CD14-positive monocyte (primary cell): ENCODE measurements at regions not wholly inside any gene's neighbourhood (a gene's known extent, or its start where the extent isn't known, plus 50 kb on each side); places are given as distances from the start of the nearest gene placed in this dataset.

Experiments
- DNase-seq, 3 donors: peaks; one replicate each; pipeline ENCODE4 v3.0.0-alpha.2; 2011 to 2022
- H2AFZ ChIP-seq: 2 replicates; pipeline ENCODE4 v1.6.0; 2012; ENCODE audit warnings: mild to moderate bottlenecking, low read depth, low read length, inconsistent platforms; ENCODE audit not compliant: insufficient read depth, poor library complexity, severe bottlenecking
- H3K27ac ChIP-seq, 2 donors: 1 replicate in 1 of 2; 2 replicates in 1 of 2; pipeline ENCODE4 v1.5.1; 2012 to 2013; ENCODE audit warnings: low read length in 2 of 2, control low read depth in 1 of 2, inconsistent platforms in 1 of 2, low read depth in 1 of 2, mild to moderate bottlenecking in 1 of 2
- H3K27me3 ChIP-seq, 2 donors: one replicate each; pipeline versions ENCODE4 v1.6.0 to v1.6.1; 2011 to 2013; ENCODE audit warnings: low read length in 2 of 2; ENCODE audit not compliant: control insufficient read depth in 2 of 2, insufficient read depth in 2 of 2
- H3K36me3 ChIP-seq, 2 donors: replicated peaks in 1 of 2; 1 replicate in 1 of 2; 2 replicates in 1 of 2; pipeline versions ENCODE4 v1.5.1 to v1.6.1; 2012 to 2013; ENCODE audit warnings: low read length in 2 of 2, control low read depth in 1 of 2, inconsistent platforms in 1 of 2, mild to moderate bottlenecking in 1 of 2; ENCODE audit not compliant: insufficient read depth in 2 of 2, control insufficient read depth in 1 of 2
- H3K4me1 ChIP-seq, 2 donors: 1 replicate in 1 of 2; 2 replicates in 1 of 2; pipeline versions ENCODE4 v1.5.1 to v1.6.1; 2012 to 2013; ENCODE audit warnings: low read length in 2 of 2, control low read depth in 1 of 2, inconsistent platforms in 1 of 2, mild to moderate bottlenecking in 1 of 2, moderate library complexity in 1 of 2; ENCODE audit not compliant: insufficient read depth in 2 of 2, control insufficient read depth in 1 of 2
- H3K4me2 ChIP-seq: replicated peaks from 2 replicates; pipeline ENCODE3; 2012; ENCODE audit warnings: low read length, moderate library complexity, mild to moderate bottlenecking; ENCODE audit not compliant: poor library complexity, severe bottlenecking; ENCODE audit errors: extremely low read depth
- H3K4me3 ChIP-seq, 3 experiments: fragments of 200-600 bp in 1 of 3; sonication (generic) in 1 of 3; replicated peaks in 1 of 3; 1 replicate in 2 of 3; 2 replicates in 1 of 3; pipeline ENCODE4 v1.5.1; 2011 to 2013; ENCODE audit warnings: low read length in 3 of 3, mild to moderate bottlenecking in 3 of 3, control low read depth in 2 of 3, low read depth in 2 of 3, inconsistent platforms in 1 of 3, moderate library complexity in 1 of 3
- H3K79me2 ChIP-seq: 2 replicates; pipeline ENCODE4 v1.6.0; 2012; ENCODE audit warnings: mild to moderate bottlenecking, control low read depth, inconsistent platforms, low read length, moderate library complexity; ENCODE audit not compliant: insufficient read depth
- H3K9ac ChIP-seq: 2 replicates; pipeline ENCODE4 v1.6.0; 2017; ENCODE audit warnings: low read length, mild to moderate bottlenecking; ENCODE audit not compliant: insufficient read depth, poor library complexity, severe bottlenecking
- H3K9me3 ChIP-seq, 2 donors: replicated peaks in 1 of 2; 1 replicate in 1 of 2; 2 replicates in 1 of 2; pipeline versions ENCODE4 v1.5.1 to v1.6.1; 2012 to 2013; ENCODE audit warnings: low read length in 2 of 2, control low read depth in 1 of 2; ENCODE audit not compliant: control insufficient read depth in 1 of 2, insufficient read depth in 1 of 2
- H4K20me1 ChIP-seq: 2 replicates; pipeline ENCODE4 v1.6.0; 2012; ENCODE audit warnings: mild to moderate bottlenecking, low read length, control low read depth, moderate library complexity; ENCODE audit not compliant: insufficient read depth
- H3K27ac Mint-ChIP-seq, 7 donors: one replicate each; pipeline ENCODE4 v1.8.0; 2020; ENCODE audit warnings: mild to moderate bottlenecking in 7 of 7, mixed read lengths in 7 of 7, moderate library complexity in 6 of 7, inconsistent platforms in 2 of 7
- H3K27me3 Mint-ChIP-seq, 3 donors: one replicate each; pipeline ENCODE4 v1.8.0; 2021 to 2022; ENCODE audit warnings: low read depth in 3 of 3, mild to moderate bottlenecking in 3 of 3, mixed read lengths in 3 of 3, moderate library complexity in 3 of 3, inconsistent platforms in 1 of 3
- H3K36me3 Mint-ChIP-seq, 2 donors: one replicate each; pipeline ENCODE4 v1.8.0; 2020; ENCODE audit warnings: mixed read lengths in 2 of 2, inconsistent platforms in 1 of 2, mild to moderate bottlenecking in 1 of 2
- H3K4me1 Mint-ChIP-seq: one replicate; pipeline ENCODE4 v1.8.0; 2020; ENCODE audit warnings: mild to moderate bottlenecking, mixed read lengths
- H3K4me3 Mint-ChIP-seq, 2 donors: one replicate each; pipeline ENCODE4 v1.8.0; 2020; ENCODE audit warnings: mild to moderate bottlenecking in 2 of 2, mixed read lengths in 2 of 2, moderate library complexity in 1 of 2
- H3K9me3 Mint-ChIP-seq, 7 donors: one replicate each; pipeline ENCODE4 v1.8.0; 2020 to 2022; ENCODE audit warnings: mixed read lengths in 7 of 7, mild to moderate bottlenecking in 6 of 7, moderate library complexity in 6 of 7, inconsistent platforms in 2 of 7
- whole genome bisulfite sequencing: methylation state at CpG from one replicate; pipeline ENCODE4 v1.1.5; 2013; ENCODE audit warnings: missing lambda C conversion rate; ENCODE audit not compliant: insufficient coverage; 5-methylcytosine and 5-hydroxymethylcytosine counted together
- intact Hi-C, 2 donors: fragments of 100-400 bp; cut with micrococcal nuclease; formaldehyde crosslinking; loops; one replicate each; pipeline versions ENCODE4 v1.15.0 to v1.15.1; 2023
- TF ChIP-seq, protein P1 (sequence below): fragments of 200-600 bp; IDR thresholded peaks from one replicate; pipeline ENCODE4 v1.8.0; 2022; ENCODE audit warnings: antibody characterized with exemption, mild to moderate bottlenecking

DNA sequence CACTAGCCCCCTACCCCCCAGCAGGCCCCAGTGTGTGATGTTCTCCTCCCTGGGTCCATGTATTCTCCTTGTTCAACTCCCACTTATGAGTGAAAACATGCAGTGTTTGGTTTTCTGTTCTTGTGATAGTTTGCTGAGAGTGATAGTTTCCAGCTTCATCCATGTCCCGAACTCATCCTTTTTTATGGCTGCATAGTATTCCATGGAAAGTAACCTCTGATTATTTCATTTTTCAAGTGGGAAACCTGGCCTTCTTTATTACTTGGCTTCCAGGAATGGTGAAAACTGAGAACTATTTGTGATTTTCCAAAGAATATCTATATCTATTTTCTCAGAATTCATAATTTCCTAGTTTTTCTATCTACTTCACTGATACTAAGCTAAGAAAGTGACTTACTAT, 235.0 kb downstream of the MTERF1 start:
- no peaks in the 10 kb centered on the region for H3K4me1 ChIP-seq

DNA sequence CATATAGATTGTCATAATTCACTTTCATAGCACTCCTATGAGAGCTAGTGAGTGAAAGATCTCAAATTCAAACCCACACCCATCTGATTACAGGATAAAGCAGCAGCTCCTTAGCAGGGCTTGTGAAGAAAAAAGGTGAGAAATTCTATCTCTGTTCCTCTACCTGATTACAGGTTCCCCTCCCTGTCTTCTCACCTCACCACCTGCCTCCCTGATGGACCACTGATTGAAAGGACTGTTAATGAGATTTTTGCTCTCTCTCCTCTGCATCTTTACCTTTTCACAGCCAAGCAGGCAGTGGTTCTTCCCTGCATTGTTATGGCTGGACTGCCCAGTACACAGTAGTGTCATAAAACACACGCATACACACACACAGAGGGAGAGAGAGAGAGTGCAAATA, 228.5 kb downstream of the MTERF1 start:
- Mint-ChIP-seq H3K27me3 (peaks cover 1 to 6% (median 2%) of the 10 kb centered on the region in 3 donors), H3K27ac (no peak overlapping the region), H3K4me3 (no peak overlapping the region), H3K9me3 (peaks cover 0 to 10% (median 3%) of the 10 kb centered on the region in 7 donors), H3K4me1 (no peaks in the 10 kb centered on the region), H3K36me3 (no peaks in the 10 kb centered on the region)
- H3K9ac ChIP-seq: no peak overlapping the region
- no peak overlapping the region for H3K4me3 ChIP-seq
- DNase-seq: no peak
- H3K79me2 ChIP-seq: no peaks in the 10 kb centered on the region
- no CpG with 5 or more reads among the region's 1 CpG for WGBS
- H2AFZ ChIP-seq: no peak overlapping the region
- TF ChIP-seq, protein P1, sequence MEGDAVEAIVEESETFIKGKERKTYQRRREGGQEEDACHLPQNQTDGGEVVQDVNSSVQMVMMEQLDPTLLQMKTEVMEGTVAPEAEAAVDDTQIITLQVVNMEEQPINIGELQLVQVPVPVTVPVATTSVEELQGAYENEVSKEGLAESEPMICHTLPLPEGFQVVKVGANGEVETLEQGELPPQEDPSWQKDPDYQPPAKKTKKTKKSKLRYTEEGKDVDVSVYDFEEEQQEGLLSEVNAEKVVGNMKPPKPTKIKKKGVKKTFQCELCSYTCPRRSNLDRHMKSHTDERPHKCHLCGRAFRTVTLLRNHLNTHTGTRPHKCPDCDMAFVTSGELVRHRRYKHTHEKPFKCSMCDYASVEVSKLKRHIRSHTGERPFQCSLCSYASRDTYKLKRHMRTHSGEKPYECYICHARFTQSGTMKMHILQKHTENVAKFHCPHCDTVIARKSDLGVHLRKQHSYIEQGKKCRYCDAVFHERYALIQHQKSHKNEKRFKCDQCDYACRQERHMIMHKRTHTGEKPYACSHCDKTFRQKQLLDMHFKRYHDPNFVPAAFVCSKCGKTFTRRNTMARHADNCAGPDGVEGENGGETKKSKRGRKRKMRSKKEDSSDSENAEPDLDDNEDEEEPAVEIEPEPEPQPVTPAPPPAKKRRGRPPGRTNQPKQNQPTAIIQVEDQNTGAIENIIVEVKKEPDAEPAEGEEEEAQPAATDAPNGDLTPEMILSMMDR: no peak
- no peaks in the 10 kb centered on the region for H3K9me3 ChIP-seq
- no peaks in the 10 kb centered on the region for H3K27me3 ChIP-seq
- no peak overlapping the region for H3K4me2 ChIP-seq
- no peak overlapping the region for H3K27ac ChIP-seq
- no peaks in the 10 kb centered on the region for H4K20me1 ChIP-seq
- H3K4me1 ChIP-seq: no peaks in the 10 kb centered on the region
- intact Hi-C loops: no loop called here
- H3K36me3 ChIP-seq: no peaks in the 10 kb centered on the region

More for the DNA sequence above, 235.0 kb downstream of the MTERF1 start:
- Histone ChIP-seq H2AFZ (no peak overlapping the region), H3K27ac (no peak overlapping the region), H3K4me2 (no peak overlapping the region), H3K36me3 (no peaks in the 10 kb centered on the region), H3K27me3 (no peaks in the 10 kb centered on the region), H3K9ac (no peak overlapping the region), H3K79me2 (no peaks in the 10 kb centered on the region), H4K20me1 (no peaks in the 10 kb centered on the region), H3K9me3 (no peaks in the 10 kb centered on the region), H3K4me3 (no peak overlapping the region)
- no peak overlapping the region for H3K4me3 Mint-ChIP-seq
- H3K27me3 Mint-ChIP-seq: peaks cover 0 to 3% (median 2%) of the 10 kb centered on the region in 3 donors
- TF ChIP-seq, protein P1: no peak
- no CpG with 5 or more reads among the region's 1 CpG for WGBS
- no peaks in the 10 kb centered on the region for H3K4me1 Mint-ChIP-seq
- peaks cover 0 to 10% (median 3%) of the 10 kb centered on the region in 7 donors for H3K9me3 Mint-ChIP-seq
- intact Hi-C loops: no loop called here
- no peak for DNase-seq
- no peak overlapping the region for H3K27ac Mint-ChIP-seq
- no peaks in the 10 kb centered on the region for H3K36me3 Mint-ChIP-seq
